ENCODE measurements at regions not wholly inside any gene's neighbourhood (a gene's known extent, or its start where the extent isn't known, plus 50 kb on each side); places are given as distances from the start of the nearest gene placed in this dataset.

GRCh38 chr10:29389493-29389892, 100.6 kb downstream of the LYZL1 start:
- ATAC-seq (no peak), DNase-seq (ENCODE audit: low spot score in 2 of 2) (no peak)
- Mint-ChIP-seq H3K9me3 (no peaks in the 10 kb centered on the region), H3K36me3 (no peaks in the 10 kb centered on the region), H3K27ac (no peak overlapping the region)

DNA sequence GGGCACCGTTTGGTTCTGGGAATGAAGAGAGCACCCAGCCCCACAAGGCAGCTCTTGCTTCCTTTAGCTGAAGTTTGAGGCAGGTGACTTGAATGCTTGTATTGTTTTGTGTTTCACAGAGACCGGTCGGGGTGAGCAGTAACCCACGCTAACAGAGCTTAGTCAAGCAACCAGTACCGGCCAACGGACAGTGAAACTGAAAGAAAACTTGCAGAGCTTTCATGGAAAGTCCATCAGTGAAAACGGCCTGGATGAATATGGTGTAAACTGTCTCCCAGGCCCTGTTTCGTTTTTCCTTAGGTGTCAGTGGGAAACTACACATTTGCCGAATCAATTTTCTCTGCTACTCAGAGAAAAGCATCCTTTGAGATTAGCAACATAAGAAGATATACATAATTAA, 101.1 kb downstream of the LYZL1 start:
- ATAC-seq: no peak
- no peak for DNase-seq (ENCODE audit: low spot score in 2 of 2)
- no peaks in the 10 kb centered on the region for H3K36me3 Mint-ChIP-seq

DNA sequence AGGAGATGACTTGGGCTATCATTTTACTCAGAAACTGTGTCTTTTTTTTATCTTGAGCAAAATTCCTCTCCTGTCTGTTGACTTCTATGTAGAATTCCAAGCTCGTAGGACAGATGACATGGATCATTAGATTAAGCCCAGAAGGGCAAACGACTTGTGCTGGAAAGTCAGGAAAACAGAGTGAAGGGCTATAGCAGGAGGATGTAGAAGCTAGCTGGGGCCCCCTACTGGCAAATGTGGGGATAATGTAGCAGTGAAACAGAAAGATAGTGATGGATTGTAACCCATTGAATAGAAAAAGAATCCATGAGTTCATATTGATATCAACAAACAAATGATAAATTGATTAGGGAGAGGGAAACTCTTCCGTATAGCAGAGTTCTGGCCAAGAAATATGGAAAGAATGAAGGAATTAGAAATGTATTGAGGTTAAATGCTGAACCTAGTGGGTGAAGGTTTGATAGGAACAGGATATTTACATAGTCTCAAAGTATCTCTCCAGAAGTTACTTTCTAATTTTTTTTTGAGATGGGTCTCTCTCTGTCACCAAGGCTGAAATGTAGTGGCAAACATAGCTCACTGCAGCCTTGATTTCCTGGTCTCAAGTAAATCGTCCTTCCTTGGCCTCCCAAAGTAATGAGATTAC, 103.6 kb downstream of the LYZL1 start:
- ATAC-seq (peak; percentile 40 to 49), DNase-seq (ENCODE audit: low spot score in 2 of 2) (peak in 1 of 2 donors; percentile 33)
- no peak overlapping the region for H3K27ac Mint-ChIP-seq
- H3K36me3 Mint-ChIP-seq: no peaks in the 10 kb centered on the region
- no peaks in the 10 kb centered on the region for H3K9me3 Mint-ChIP-seq

More for the DNA sequence above, 101.1 kb downstream of the LYZL1 start:
- Mint-ChIP-seq H3K9me3 (no peaks in the 10 kb centered on the region), H3K27ac (no peak overlapping the region)

DNA sequence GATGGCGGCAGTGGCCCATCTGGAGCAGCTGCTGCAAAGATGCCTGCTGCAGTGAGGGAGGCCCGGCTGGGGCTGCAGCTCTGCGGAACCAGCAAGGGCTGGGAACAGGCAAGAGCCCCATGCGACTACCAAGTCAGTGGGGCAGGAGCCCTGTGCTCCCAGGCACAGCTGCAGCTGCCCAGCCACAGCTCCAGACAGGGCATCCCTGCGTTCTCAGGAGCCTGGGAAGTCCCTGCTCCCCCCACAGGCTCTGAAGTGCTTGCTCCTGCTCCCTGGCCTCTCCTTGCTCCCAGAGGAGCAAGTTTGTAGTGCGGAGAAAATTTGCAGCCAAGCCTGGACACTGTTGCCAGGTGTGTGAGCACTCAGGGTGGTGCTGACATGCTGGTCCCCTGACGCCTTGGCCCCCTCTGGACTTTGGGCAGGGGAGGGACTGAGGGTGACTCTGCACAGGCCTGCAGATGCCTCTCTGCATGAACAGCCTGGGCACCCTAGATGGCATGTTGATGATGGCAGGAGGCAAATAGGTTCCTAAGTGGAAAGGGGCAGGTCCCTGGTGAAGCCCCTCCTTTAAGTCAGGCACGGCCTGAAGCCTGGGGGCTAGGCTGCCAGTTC, 105.6 kb downstream of the LYZL1 start:
- Mint-ChIP-seq H3K9me3 (no peaks in the 10 kb centered on the region), H3K27ac (no peak overlapping the region), H3K36me3 (no peaks in the 10 kb centered on the region)
- ATAC-seq (no peak), DNase-seq (ENCODE audit: low spot score in 2 of 2) (no peak)

- Mint-ChIP-seq H3K27ac (no peak overlapping the region), H3K36me3 (no peaks in the 10 kb centered on the region), H3K9me3 (no peaks in the 10 kb centered on the region)
- ATAC-seq (no peak), DNase-seq (ENCODE audit: low spot score in 2 of 2) (no peak)
Measured at GRCh38 chr10:29395409-29395808, 106.5 kb downstream of the LYZL1 start.

GRCh38 chr10:29397221-29397620, 108.4 kb downstream of the LYZL1 start:
- H3K36me3 Mint-ChIP-seq: peaks cover 0 to 8% of the 10 kb centered on the region in 2 donors
- H3K27ac Mint-ChIP-seq: no peak overlapping the region
- ATAC-seq: no peak
- no peaks in the 10 kb centered on the region for H3K9me3 Mint-ChIP-seq
- no peak for DNase-seq (ENCODE audit: low spot score in 2 of 2)

- Mint-ChIP-seq H3K36me3 (peaks cover 0 to 8% of the 10 kb centered on the region in 2 donors), H3K9me3 (peaks cover 0 to 5% of the 10 kb centered on the region in 2 donors), H3K27ac (no peak overlapping the region)
- no peak for DNase-seq (ENCODE audit: low spot score in 2 of 2)
- ATAC-seq: no peak
Measured at GRCh38 chr10:29403208-29403607, 114.3 kb downstream of the LYZL1 start.

DNA sequence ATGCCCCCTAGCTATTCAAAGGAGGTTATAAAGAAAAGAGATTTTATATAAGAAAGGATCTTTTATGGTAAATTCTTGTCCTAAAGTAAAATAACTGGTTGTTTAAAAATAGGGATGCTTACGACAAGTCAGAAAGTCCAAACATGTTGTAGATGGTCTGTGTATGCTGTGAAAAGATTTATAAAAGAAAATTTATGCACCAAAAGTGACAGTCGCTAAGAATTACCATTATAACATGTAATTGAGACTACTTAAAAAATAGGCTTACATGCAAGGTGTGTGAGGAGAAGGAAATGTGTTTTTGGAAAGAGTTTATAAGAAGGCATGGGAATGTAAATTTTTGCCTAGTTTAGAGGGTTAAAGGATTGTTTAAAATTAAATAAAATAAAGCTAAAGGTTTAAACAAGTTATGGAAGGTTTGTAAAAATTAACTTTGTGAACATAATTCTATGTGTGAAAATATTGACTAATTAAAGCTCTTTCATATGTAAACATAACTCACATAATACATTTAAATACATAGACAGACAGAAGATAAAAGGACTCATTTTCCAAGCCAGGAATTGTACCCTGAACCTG, 118.5 kb downstream of the LYZL1 start:
- peaks cover 0 to 5% of the 10 kb centered on the region in 2 donors for H3K9me3 Mint-ChIP-seq
- peaks cover 10% of the 10 kb centered on the region in 2 donors for H3K36me3 Mint-ChIP-seq
- ATAC-seq (no peak), DNase-seq (ENCODE audit: low spot score in 2 of 2) (no peak)
- no peak overlapping the region for H3K27ac Mint-ChIP-seq
